GM19351 (cell line): ENCODE measurements at regions not wholly inside any gene's neighbourhood (a gene's known extent, or its start where the extent isn't known, plus 50 kb on each side); places are given as distances from the start of the nearest gene placed in this dataset.

Source experiments
- ATAC-seq: cut with Tn5 transposase; IDR thresholded peaks from one replicate; pipeline ENCODE4 v1.9.1; 2021; ENCODE audit warnings: mild to moderate bottlenecking, moderate library complexity; ENCODE audit not compliant: unreplicated experiment

GRCh38 chr11:45597097-45597496, 68.3 kb downstream of the CHST1 start:
- no peak for ATAC-seq

GRCh38 chr11:45596571-45596970, 68.9 kb downstream of the CHST1 start:
- ATAC-seq, result no peak

- ATAC-seq, result no peak
These were observed 71.4 kb downstream of the CHST1 start for GRCh38 chr11:45593992-45594391.

GRCh38 chr11:45592636-45593035, 72.8 kb downstream of the CHST1 start:
- no peak for ATAC-seq

GRCh38 chr11:45590743-45591142, 74.7 kb downstream of the CHST1 start:
- ATAC-seq, result no peak

- no peak for ATAC-seq
These were observed 80.2 kb downstream of the CHST1 start for GRCh38 chr11:45585205-45585604.

- ATAC-seq, result no peak
These were observed 81.3 kb downstream of the CHST1 start for GRCh38 chr11:45583981-45584566.

- ATAC-seq, result no peak
These were observed 85.0 kb downstream of the CHST1 start for GRCh38 chr11:45580399-45580798.

GRCh38 chr11:45578316-45578715, 87.1 kb downstream of the CHST1 start:
- no peak for ATAC-seq

GRCh38 chr11:45577752-45578151, 87.7 kb downstream of the CHST1 start:
- ATAC-seq, result no peak

- no peak for ATAC-seq
These were observed 88.8 kb downstream of the CHST1 start for GRCh38 chr11:45576461-45577215.

GRCh38 chr11:45573728-45574127, 91.7 kb downstream of the CHST1 start:
- no peak for ATAC-seq

- ATAC-seq, result no peak
These were observed 92.9 kb downstream of the CHST1 start for GRCh38 chr11:45572354-45573123.

GRCh38 chr11:45569776-45570175, 95.6 kb downstream of the CHST1 start:
- no peak for ATAC-seq

- ATAC-seq, result no peak
These were observed 97.4 kb downstream of the CHST1 start for GRCh38 chr11:45568049-45568448.

GRCh38 chr11:45565446-45565988, 99.9 kb downstream of the CHST1 start:
- no peak for ATAC-seq

GRCh38 chr11:45563810-45564209, 101.6 kb downstream of the CHST1 start:
- no peak for ATAC-seq

- ATAC-seq, result no peak
These were observed 102.3 kb downstream of the CHST1 start for GRCh38 chr11:45563171-45563570.

- ATAC-seq, result no peak
These were observed 104.5 kb downstream of the CHST1 start for GRCh38 chr11:45560913-45561281.

GRCh38 chr11:45560155-45560912, 105.1 kb downstream of the CHST1 start:
- no peak for ATAC-seq
